ENCODE measurements at regions not wholly inside any gene's neighbourhood (a gene's known extent, or its start where the extent isn't known, plus 50 kb on each side); places are given as distances from the start of the nearest gene placed in this dataset.

DNA sequence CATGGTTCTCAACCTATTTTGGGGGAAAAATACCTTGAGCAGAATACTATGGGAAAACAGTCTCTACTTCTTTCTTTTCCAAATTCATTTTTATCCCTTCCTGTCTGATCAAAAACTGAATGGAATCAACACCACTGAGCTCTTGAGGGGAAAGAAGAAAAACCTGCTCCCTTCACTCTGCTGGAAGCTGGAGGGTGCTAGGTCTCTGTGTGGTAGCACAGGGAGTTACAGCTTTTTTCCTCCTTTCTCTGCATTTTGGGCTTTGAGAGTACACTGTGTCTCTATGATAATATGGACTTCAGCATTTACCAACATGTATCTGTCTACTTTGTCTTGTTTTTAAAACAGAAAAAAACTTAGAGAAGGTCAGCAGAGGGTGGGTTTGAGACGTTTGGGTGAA is 417.2 kb upstream of the SYT1 start:
- TF ChIP-seq CTCF (conservative IDR thresholded peaks at IDR 0.05; ENCODE audit: low read depth, low read length) (no peak), MAZ (IDR thresholded peaks at IDR 0.05; ENCODE audit: borderline replicate concordance, low read depth, low read length) (no peak), MXI1 (IDR thresholded peaks at IDR 0.05; ENCODE audit: borderline replicate concordance, low read depth, low read length) (no peak), POLR2A (IDR thresholded peaks at IDR 0.05; ENCODE audit: low read depth, low read length) (no peak), MAFK (IDR thresholded peaks at IDR 0.05; ENCODE audit: low read depth, low read length) (no peak)
